ENCODE measurements at regions not wholly inside any gene's neighbourhood (a gene's known extent, or its start where the extent isn't known, plus 50 kb on each side); places are given as distances from the start of the nearest gene placed in this dataset.

DNA sequence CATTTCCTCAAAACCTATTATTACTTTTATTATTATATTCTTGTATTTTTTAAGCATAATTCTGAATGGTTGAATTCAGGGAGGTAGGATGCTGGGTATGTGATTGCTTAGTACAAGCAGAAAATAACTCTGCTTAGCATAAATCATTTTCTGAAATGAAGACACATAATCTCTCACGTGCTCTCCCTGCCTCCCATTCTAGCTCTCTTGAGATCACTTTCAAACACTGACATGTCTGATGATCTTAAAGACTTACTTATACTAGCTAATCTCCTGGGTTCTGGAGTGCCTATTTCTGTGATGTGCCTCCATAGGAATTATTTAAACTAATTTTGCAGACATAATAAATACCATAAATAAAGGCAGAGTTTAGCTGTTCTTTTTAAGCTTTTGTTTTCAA, 1136.0 kb downstream of the SUCLG1 start:
- no peak for TF ChIP-seq POLR2AphosphoS5 (IDR thresholded peaks at IDR 0.05)
- TF ChIP-seq POLR2A (IDR thresholded peaks at IDR 0.05), result no peak
- TF ChIP-seq, protein P1, sequence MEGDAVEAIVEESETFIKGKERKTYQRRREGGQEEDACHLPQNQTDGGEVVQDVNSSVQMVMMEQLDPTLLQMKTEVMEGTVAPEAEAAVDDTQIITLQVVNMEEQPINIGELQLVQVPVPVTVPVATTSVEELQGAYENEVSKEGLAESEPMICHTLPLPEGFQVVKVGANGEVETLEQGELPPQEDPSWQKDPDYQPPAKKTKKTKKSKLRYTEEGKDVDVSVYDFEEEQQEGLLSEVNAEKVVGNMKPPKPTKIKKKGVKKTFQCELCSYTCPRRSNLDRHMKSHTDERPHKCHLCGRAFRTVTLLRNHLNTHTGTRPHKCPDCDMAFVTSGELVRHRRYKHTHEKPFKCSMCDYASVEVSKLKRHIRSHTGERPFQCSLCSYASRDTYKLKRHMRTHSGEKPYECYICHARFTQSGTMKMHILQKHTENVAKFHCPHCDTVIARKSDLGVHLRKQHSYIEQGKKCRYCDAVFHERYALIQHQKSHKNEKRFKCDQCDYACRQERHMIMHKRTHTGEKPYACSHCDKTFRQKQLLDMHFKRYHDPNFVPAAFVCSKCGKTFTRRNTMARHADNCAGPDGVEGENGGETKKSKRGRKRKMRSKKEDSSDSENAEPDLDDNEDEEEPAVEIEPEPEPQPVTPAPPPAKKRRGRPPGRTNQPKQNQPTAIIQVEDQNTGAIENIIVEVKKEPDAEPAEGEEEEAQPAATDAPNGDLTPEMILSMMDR (IDR thresholded peaks at IDR 0.05), result no peak
- no peak for TF ChIP-seq EP300 (IDR thresholded peaks at IDR 0.05)
